Fibroblast of lung (primary cell): ENCODE measurements at regions not wholly inside any gene's neighbourhood (a gene's known extent, or its start where the extent isn't known, plus 50 kb on each side); places are given as distances from the start of the nearest gene placed in this dataset.

ENCODE experiments used
- EZH2 ChIP-seq: IDR thresholded peaks from 2 replicates; pipeline ENCODE4 v1.5.1; 2012; ENCODE audit warnings: low read length, control low read depth, mild to moderate bottlenecking; ENCODE audit errors: missing control alignments
- TF ChIP-seq, protein P1 (sequence below), 2 donors: IDR thresholded peaks in 1 of 2; conservative IDR thresholded peaks in 1 of 2; 1 replicate in 1 of 2; 2 replicates in 1 of 2; pipeline ENCODE4 v1.5.1; 2011 to 2012; ENCODE audit warnings: low read length in 2 of 2, control low read depth in 1 of 2, inconsistent platforms in 1 of 2, low read depth in 1 of 2, mild to moderate bottlenecking in 1 of 2

GRCh38 chr5:112063856-112064255, 306.9 kb upstream of the NREP start:
- TF ChIP-seq, protein P1, sequence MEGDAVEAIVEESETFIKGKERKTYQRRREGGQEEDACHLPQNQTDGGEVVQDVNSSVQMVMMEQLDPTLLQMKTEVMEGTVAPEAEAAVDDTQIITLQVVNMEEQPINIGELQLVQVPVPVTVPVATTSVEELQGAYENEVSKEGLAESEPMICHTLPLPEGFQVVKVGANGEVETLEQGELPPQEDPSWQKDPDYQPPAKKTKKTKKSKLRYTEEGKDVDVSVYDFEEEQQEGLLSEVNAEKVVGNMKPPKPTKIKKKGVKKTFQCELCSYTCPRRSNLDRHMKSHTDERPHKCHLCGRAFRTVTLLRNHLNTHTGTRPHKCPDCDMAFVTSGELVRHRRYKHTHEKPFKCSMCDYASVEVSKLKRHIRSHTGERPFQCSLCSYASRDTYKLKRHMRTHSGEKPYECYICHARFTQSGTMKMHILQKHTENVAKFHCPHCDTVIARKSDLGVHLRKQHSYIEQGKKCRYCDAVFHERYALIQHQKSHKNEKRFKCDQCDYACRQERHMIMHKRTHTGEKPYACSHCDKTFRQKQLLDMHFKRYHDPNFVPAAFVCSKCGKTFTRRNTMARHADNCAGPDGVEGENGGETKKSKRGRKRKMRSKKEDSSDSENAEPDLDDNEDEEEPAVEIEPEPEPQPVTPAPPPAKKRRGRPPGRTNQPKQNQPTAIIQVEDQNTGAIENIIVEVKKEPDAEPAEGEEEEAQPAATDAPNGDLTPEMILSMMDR (conservative IDR thresholded peaks at IDR 0.05 in 1 of 2, IDR thresholded peaks at IDR 0.05 in 1 of 2; ENCODE audit: low read depth in 1 of 2, low read length in 2 of 2): no peak
- no peak for TF ChIP-seq EZH2
